ENCODE measurements at regions not wholly inside any gene's neighbourhood (a gene's known extent, or its start where the extent isn't known, plus 50 kb on each side); places are given as distances from the start of the nearest gene placed in this dataset.

DNA sequence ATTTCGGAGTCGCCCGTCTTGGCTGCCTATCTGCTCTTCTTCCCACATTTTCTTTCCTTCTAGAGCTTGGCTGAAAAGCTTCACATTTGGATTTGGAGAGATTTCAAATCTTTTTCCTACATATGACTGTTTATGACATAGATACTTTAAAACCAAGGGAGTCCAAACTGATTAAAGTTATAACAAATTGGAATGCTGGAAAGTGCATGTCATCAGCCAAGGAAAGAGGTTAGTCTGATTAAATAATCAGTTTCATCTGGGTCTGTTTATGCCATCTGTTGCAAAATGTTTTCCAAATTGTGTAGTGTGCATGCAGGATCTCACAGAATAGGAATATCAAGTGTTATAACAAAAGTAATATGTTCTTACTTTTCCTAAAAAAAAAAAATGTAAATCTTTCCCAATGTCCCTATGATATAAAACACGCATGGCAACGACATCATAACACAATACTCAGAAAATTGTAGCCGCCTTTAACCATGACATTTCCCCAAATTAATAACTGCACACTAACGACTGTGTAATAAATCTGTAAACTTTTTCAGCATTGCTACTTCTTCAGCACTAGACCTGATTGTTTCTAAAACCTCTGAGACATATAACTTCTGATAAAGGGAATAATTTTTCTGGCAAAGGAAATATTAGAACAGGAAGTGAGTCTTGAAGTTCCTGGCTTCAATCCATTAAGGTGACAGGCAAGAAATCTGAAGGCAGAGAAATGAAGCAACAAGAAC, 230.2 kb upstream of the FOXQ1 start:
- DNase-seq: no peak

DNA sequence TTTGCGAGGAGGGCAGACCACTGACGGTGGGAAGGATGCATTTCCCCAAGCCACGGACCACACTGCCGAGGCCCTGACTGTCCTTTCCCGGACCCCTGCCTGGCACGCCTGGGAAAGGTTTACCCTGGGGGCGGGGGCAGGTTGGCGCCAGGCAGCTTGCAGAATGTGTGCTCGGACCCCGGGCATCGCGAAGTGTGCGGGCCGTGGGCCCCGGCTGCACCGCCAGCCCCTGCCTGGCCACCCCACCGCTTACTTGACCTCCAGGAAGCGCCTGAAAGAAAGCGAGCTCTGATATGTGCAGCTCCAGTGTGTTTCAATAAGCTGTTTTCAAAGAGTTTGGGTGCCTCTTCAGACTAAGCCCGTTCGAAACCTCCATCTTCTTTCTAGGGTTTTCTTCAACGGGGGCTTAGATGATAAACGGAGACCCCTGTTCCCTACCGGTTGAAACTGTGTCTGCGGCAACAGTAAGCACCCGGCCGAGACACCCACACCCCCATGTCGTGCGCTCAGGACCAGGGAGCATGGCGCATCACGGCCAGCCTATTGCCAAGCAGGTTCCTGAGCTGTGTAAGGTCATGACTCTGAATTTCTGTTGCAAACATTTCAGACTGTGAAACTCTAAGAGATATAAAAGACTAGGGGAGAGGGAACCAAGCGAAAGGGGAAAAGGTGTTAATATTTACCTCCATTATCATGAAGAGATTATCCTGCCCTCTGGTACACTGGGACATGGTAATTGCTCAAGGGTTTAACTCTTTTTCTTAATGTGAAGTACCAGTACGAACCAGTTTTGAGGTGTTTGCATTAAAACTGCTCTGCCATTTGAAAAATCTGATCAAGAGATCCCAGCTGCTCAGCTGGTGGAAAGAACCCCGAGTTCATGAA, 231.2 kb upstream of the FOXQ1 start:
- no peak for DNase-seq

DNA sequence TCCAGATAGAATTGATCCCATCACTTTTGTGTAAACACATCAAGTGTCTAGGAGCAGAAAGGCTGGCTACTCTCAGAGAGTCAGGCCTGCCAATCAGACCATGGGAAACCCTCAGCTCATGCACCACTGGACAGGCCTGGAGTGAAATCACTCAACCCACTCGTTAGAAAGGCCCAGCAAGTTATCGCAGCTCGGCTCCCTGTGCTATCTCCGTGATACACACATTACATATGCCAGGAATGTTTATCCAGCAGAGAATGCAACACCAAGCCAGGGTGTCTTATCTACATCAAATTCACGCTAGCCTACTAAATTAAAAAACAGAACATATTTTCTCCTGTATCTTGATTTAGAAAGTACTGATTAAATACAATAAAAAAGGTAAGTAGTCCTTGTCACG, 232.4 kb upstream of the FOXQ1 start:
- DNase-seq: no peak

DNA sequence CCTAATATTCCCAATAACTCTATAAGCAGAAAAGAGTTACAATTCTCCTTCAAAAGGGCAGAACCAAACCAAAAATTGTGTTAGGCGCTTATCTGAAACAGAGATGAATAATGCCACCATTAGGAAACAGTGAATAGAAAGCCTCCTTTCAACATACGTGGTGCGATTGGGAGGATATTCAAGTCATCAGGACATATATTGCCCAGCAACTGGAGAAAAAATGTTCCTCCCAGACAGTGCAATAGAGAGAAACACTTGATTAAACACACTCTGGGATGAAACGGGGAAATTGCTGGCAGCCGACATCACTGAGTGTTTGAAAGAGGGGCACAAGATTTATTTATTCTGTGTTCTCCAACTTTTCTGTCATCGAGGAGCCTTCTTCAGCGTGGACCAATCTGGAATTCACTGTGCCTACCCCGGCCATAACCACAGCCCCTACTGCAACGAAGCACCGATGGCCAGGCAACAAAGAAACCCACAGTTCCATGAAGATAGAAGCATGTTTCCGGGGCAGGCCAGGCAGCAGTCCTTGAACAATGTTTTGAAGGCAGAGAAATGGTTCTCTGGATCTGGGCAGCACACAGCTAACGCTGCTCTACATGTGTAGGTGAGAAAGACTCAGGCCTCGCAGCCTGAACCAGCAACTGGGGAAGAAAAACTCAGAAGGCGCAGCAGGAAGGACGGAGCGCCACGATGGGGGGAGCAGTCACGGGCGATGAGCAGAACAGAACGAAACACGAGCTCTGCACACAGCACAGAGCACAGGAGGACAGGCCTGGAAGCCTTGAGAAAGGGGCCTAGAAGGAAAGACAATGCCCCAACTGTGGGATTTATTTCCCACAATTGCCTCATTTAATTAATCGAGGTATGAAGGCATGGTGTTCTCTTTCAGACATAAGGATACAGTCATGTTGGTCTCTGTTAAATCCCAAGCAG, 234.2 kb upstream of the FOXQ1 start:
- no peak for DNase-seq

DNA sequence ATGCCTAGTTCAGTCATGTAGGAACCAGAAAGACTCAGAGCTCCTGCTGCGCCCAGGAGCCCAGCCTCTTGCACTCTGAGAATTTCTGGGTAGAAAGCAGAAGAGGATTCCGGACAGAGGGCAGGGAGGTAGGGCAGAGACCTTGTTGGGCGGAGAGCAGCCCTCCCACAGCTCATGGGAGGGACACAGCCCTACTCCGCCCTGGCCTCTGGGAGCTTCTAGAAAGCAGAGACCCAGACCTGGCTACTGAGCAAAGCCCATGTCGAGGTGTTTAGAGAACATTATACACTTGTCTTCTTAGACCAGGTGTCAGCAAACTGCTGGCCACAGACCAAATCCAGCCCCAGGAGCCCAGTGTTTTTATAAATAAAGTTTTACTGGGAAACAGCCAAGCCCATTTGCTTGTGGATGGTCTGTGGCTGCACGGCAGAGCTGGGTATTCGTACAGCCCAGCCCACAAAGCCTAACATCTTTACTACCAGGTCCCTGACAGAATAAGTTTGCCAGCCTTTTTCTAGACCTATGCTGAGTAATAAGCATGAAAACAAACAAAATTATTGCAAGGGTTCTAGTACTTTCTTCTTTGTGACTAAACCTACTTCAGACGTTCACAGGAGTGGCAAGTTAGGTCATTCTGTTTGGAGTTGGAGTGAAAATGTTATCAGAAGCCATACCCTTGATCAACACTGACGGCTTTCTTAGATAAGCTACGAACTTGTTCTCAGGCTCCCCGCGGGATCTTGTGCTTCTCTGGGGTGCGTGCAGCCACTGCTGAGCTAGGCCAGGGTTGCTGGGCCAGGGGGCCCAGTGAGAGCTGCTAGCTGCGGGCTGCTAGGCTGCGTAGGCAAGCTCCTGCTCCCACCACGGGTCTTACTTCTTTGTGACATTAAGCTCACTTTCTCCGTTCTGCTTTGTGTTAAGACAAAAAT, 235.1 kb upstream of the FOXQ1 start:
- DNase-seq: no peak

DNA sequence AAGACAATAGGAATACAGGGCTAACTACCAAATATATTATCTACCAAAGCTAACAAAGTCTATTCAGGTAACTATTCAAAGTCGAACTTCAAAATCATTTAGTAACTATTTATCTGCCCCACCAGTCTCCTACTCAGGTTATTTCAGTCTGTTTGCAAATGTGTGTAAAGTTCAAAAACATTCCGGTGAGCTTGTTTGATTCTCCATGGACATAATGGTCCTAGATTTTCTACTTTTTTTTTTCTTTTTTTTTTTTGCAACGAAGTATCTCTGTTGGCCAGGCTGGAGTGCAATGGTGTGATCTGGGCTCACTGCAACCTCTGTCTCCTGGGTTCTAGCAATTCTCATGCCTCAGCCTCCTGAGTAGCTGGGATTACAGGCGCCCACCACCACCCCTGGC, 236.0 kb upstream of the FOXQ1 start:
- no peak for DNase-seq

DNA sequence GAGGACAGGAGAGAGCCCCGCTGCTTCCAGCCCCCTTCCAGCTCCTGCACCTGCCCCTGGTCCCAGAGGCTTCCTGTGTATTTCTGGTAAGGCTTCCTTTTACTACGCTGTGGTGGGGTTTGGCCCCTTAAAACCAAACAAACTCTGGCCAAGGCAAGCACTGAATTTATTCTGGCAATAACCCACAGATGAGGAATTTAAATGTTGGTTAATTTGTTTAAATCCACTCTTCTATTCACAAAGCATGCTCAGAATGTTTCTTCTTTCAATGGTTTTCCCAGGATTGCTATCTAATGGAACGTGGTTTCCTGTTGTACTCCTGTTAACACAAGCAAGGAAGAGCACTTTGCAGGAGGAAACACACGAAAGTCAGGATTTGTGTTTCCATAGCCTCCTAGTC, 236.5 kb upstream of the FOXQ1 start:
- DNase-seq: no peak

DNA sequence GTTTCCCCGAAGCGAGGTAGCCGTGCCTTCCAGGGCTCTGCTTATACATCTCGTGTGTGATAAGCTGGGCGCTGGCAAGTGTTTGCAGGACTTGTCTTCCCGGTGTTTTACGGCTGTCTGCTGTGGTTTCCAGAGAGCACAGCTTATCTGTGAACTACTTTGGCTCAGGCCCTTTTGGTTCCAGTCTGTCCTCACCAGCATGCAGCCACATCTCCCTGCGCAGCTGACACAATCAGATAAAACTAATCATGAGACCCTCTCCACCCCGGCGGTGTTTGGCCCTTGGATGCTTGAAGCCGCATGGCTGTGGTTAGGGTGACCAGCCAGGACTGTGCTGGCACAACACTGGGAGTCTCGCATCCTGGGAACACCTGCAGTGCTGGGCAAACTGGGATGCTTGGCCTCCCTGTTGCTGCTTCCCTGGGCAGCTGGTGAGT, 241.8 kb upstream of the FOXQ1 start:
- no peak for DNase-seq

DNA sequence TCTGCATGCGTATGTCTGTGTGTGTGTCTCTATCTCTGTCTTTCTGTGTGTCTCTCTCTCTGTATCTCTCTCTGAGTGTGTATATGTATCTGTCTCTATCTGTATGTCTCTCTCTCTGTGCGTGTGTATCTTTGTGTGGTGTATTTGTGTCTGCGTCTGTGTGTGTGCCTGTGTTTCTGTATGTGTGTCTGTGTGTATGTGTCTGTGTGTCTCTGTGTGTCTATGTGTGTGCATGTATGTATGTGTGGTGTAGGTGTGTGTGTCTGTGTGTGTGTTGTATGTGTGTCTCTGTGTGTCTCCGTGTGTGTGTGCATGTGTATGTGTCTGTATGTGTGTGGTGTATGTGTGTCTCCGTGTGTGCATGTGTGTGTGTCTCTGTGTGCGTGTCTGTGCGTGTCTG, 243.0 kb upstream of the FOXQ1 start:
- no peak for DNase-seq

DNA sequence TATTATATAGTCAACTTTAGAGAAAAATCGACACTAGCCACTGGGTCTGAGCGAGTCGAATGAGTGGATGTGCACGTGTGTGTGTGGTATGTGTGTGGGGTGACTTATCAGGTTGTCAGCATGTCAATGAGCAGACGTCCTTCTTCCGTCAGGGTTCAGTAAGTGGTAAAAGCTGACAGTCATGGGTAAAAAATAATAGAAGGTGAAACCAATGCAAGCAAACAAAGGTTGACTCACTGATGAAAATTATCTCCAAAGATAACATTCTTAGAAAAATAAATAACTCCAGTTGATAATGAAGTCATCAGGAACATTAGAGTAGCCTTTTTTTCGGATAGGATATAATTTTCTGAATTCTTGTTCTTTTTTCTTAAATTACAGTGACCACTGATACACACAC, 243.8 kb upstream of the FOXQ1 start:
- no peak for DNase-seq

DNA sequence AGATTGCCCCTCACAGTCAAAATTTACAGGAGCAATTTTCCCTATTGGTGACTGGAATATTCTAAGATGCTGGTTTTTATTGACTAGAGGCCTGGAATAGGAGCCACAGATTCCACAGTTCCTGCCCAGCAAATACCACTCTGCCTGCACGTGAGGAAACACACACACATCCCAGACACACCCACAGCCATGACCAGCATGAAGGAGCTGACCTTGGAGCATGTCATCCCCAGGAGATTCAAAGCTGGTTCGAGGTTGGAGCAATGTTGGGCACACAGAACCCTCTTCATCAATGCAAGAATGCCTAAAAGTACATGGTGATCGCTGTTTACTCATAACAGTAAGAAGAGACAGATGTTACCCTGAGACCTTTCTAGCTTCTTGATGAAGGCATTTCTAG, 244.6 kb upstream of the FOXQ1 start:
- DNase-seq: no peak

DNA sequence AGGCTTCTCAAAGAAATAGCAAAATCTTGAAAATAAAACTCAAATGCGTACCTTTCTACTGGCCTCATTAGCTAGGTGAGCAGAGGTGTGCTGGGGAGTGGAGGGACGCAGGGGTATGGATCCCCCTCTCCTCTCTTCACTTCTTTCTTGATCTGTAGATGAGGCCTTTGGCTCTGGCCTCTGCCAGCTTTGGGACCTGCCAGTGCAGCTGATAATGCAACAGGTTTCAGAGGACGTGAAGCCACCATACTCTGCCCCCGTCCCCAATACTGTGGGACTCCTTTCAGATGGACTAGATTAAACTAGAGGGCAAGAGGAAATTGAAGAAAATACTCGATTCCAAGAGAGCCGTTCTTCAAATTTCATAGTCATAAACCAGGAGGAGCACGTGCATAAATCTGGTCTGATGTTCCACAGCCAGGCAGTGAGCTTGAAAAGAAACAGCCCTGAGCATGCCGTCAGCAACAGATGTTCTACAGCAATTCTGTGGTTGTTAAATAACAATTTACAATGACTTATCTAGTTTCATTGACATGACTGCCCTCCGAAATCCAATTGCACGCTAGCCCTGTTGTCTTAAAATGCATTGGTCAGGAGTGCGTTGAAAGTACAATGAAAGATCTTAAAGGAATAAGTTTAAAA, 245.3 kb upstream of the FOXQ1 start:
- DNase-seq: no peak

DNA sequence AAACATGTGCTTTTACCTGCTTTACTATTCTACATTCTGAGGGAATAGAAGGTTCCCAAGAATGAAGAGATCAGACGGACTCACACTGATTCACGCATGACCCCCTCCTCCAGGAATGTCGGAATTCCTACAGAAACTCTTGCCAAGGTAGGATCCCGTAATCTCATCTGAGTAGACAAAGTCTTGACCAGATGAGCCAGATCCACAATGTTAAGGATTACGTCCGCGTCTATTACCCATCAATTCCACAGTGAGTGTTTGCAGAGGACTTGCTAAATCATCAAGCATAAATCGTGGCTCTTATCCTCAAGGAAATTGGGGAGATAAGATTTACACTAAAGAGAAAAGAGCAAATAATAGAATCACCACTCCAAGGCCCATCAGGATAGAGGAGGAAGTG, 245.9 kb upstream of the FOXQ1 start:
- DNase-seq: no peak

DNA sequence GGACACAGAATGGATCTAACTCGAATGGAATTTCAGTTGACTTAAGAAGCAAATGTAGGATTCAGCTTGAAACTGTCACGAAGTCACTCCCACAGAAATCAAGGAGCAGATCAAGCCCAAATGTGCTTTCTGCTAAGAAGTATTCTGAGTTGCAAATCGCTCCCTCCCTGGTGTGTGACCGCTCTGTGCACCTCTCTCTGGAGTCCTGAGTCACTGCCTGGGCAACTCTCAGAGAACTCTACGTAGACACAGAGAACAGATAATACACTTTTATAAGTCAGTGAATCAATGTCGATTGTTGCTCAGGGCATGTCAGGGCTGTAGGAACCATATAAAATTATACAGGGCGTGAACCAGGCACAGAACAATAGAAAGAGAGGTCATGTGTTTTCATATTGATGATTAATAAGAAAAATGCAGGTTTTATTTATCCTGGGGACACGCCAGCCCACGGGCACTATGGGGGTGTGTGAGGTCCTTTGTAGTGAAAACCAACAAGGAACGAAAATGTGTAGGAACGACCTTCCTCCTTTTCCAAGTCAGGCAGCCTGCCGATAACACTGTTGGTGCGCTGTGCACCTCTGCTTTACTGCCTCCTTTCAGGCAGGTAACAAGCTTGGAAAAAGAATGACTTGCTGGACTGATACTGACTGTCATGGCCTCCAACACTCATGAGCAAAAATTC, 248.1 kb upstream of the FOXQ1 start:
- no peak for DNase-seq

DNA sequence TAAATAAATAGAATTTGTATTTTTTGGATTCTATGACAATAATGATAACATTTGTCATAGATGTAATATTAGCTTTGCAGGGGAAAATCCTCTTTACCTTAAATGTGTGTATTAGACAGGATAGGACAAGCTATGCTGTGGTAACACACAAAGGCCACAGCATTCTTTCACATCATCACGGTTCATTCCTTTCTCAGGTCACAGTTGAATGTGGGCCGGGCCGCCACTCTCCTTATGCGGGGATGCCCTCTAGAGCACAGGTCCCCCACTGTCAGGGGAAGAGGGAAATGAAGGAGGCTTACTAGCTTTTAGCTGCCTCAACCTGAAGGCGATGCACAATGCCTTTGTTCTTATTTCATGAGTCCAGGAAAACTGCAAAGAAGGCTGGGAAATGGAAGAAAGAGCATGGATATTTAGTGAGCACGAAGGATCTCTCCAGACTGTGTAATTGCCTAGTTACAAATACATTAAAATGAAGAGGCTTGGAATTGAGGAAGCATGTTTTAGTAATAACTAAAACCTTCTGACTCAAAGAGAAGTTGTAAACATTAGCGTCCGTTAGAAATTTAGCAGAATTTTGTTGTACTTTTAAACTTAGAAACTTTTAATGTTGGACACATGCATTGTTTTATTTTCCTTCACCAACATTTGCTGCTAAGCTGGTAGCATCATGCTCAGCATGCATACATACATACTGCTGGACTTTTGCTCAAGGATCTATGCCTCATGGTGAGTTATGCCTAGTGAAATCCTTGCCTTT, 248.9 kb upstream of the FOXQ1 start:
- DNase-seq: no peak

DNA sequence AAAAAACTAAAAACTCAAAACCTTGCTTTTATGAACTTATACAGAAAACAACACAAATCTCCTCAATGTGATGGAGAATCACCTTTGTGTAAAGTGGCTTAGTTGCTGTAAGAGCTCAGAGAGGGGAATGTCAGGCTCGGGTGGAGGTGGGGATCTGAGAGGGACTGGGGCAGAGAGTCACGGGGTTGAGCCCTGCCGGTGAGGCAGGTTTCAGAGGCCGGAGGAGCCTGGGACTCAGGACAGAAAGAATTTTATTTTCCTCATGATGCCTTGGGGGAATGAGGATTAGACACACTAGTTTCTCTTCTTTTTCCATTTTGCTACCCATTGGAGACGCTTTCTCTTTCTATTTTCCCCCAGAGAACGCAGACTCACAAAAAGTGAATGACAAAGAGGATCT, 252.3 kb upstream of the FOXQ1 start:
- no peak for DNase-seq

DNA sequence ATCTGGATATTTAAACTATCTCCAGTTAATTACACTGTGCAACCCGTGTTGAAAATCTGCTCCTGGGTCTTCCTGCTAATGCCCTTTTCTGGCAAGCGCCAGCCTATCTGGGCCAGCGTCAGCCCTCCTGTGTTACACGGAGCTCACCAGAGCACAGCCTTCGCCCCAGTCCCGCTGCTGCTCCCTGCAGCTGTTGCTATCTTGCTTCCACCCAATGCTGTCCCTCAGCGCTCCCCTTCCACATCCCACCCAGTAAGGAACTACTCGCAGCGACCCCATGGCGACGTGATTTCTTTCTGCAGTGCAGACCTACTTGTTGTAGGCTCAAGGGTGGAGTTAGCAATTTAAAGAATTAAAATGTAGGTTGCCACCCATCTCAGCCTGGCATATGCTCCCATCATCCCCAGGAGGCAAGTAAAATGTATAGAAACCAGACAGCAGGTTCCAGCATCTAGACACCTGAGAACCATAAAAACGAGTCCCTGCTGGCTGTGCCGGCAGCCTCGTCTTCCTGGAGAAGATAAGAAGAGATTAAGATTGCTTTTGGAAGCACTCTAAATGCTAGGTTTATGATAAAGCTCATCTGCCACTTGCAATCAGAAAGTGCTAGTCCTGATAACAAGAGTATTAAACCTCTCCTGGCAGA, 254.3 kb upstream of the FOXQ1 start:
- no peak for DNase-seq

DNA sequence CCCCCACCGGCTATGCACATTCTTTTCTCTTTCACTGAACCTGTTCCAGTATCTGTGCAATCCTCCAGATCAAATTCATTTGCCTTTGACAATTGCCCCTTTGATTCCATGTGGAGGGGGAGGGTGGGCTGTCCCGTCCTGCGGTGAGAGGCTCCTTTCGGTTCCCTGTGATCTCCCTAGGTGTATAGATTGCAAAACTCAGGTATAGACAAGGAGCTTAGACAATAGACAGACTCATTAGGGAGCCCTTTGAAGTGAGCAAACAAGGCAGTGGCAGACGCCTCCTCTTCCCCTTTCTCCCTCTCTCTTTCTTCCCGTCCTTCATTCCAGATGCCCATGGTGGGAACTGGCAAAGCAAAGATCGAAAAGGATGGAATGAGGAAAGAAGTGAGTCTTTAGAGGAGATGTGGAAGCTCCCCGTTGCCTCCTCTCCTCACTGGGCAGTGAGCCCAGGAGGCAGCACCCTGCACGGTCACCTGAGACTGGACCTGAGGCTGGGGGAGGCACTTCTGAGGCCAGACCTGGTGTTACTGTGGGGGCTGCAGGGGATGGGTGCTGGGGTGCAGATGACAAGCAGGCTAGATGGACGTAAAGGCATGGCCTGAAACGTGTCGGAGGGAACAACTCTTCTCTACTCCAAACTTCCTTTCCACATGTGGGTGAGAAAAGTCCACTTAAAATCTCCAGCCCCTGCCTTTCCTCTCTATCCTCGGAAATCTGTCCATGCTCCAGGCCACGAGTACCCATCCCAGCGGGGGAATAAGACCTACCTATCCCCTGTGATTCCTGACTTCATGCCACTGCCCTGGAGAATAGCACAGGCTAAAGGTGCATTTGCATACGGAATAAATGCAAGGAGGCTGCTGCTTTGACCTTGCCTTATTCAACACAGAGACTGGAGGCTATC, 256.6 kb upstream of the FOXQ1 start:
- DNase-seq: no peak

DNA sequence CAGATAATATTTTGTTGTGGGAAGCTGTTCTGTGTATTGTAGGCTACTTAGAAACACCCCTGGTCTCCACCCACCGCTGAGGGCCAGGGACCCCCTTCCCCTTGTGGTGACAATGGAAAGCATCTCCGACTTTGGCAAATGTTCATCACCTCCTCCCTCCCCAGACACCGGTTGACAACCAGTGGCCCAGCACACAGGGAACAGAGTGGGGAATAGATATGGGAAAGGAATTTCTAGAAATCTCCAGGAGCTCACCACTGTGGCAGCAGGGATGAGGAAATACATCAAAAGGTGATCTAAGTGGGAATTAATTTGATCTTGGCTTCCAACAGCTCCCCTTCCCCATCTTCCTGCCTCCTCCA, 257.3 kb upstream of the FOXQ1 start:
- DNase-seq: no peak

Measured in CD4-positive, alpha-beta T cell treated with Interleukin-21 for 1 hour (primary cell).